LNCaP clone FGC (cell line): ENCODE measurements at regions not wholly inside any gene's neighbourhood (a gene's known extent, or its start where the extent isn't known, plus 50 kb on each side); places are given as distances from the start of the nearest gene placed in this dataset.
"Not testable (repeated sequence)": the region's sequence is repeated elsewhere in the genome, so short reads cannot be mapped to it uniquely, and the experiment has no call there.

Experiments
- DNase-seq: peaks from one replicate; pipeline ENCODE4 v3.0.0-alpha.2; 2011; ENCODE audit warnings: low read depth
- H3K4me3 ChIP-seq: 2 replicates; pipeline ENCODE4 v1.5.1; 2011; ENCODE audit warnings: mild to moderate bottlenecking, low read depth, low read length, control low read depth
- TF ChIP-seq, protein P1 (sequence below): IDR thresholded peaks from 2 replicates; pipeline ENCODE4 v1.5.1; 2012; ENCODE audit warnings: mild to moderate bottlenecking; ENCODE audit not compliant: control insufficient read depth, insufficient read depth; ENCODE audit errors: extremely low read depth

DNA sequence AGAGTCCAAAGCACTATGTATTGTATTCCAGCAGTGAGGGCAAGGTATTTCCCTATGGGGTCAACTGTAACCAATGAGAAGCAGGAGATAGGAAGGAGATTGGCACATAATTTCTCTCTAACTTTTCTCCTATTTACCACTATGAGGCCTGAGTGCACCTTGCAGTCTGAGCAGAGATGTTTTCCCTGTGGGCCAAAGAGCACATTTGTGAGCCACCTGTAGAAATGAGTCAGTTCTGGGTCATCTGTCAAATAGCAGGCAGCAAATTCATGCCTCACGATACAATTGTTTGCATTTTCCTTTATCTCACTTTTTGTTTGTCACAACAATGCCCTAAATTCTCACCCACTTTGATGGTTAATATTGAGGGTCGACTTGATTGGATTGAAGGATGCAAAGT is 547.2 kb upstream of the NCAM2 start:
- TF ChIP-seq, protein P1, sequence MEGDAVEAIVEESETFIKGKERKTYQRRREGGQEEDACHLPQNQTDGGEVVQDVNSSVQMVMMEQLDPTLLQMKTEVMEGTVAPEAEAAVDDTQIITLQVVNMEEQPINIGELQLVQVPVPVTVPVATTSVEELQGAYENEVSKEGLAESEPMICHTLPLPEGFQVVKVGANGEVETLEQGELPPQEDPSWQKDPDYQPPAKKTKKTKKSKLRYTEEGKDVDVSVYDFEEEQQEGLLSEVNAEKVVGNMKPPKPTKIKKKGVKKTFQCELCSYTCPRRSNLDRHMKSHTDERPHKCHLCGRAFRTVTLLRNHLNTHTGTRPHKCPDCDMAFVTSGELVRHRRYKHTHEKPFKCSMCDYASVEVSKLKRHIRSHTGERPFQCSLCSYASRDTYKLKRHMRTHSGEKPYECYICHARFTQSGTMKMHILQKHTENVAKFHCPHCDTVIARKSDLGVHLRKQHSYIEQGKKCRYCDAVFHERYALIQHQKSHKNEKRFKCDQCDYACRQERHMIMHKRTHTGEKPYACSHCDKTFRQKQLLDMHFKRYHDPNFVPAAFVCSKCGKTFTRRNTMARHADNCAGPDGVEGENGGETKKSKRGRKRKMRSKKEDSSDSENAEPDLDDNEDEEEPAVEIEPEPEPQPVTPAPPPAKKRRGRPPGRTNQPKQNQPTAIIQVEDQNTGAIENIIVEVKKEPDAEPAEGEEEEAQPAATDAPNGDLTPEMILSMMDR: no peak
- no peak for DNase-seq
- no peak overlapping the region for H3K4me3 ChIP-seq

DNA sequence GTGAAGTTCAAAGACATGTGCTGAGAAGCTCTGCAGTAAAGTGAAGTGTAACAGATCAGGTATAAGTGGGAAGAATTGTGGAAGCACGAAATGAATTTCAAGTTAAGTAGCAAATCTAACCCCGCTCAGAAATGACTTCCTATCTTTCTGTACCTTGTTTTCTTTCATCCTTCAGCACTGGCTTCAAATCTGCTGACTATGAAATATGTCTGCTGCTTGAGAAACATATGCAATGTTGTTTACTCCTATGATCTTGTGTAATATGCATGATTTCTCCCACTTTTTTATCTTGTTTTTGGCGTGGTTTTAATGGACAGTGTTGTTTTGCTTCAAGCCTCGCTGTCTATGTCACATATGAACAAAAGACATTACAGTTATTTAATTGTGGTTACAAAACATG is 545.3 kb upstream of the NCAM2 start:
- DNase-seq: no peak
- no peak overlapping the region for H3K4me3 ChIP-seq
- TF ChIP-seq, protein P1: no peak

DNA sequence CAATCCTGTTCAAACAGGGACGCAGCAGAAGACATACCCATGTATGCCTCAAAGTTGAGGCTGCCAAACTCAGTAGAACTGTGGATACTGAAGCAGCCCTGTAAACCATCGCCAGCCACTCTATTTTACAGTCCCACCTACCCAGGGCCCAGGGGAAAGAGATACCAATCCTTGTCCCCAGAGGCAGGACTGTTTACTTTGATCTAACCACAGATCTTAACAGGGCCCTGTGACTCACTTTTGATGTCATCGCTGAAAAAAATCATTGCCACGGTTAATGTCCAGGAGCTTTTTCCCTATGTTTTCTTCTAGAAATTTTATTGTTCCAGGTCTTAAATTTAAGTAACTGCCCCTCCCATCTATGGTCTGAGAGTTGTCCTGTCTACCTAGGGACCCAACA is 538.4 kb upstream of the NCAM2 start:
- DNase-seq: no peak
- TF ChIP-seq, protein P1: no peak
- H3K4me3 ChIP-seq: no peak overlapping the region

DNA sequence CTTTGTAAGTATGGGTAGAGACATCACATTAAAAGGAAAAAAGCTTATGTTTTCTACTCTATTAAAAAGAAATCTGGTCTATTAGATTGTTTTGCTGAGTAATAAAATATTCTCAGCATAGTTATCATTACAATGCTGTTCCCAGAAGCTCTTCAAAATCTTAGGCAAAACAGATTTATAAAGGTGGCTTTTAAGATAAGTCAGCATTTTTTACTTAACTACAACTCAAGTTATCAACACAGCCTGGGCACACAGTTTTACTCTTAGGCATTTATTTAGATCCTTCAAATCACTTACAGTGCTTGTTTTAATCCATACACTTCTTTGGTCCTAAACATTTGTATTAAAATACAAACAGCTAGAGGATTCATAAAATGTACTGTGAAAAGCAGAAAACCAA is 534.8 kb upstream of the NCAM2 start:
- TF ChIP-seq, protein P1: no peak
- DNase-seq: no peak
- no peak overlapping the region for H3K4me3 ChIP-seq

DNA sequence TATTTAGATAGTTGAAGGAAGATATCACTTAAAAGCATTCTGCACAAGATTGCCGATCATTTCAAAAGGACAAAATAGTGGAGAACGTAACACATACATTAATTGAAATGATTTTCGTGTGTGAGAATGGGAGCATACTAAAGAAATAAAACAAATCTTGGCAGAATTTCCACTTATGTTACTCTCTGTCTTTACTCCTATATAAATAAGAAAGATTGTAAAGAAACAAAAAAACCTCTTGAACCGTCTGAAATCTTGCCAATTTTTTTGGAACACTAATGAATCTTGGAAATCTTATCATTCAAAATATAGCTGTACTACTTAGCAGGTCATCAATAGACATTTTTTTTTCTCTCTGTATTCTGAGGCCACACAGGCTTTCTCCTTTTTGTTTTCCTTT is 528.8 kb upstream of the NCAM2 start:
- DNase-seq: no peak
- TF ChIP-seq, protein P1: no peak
- H3K4me3 ChIP-seq: no peak overlapping the region

DNA sequence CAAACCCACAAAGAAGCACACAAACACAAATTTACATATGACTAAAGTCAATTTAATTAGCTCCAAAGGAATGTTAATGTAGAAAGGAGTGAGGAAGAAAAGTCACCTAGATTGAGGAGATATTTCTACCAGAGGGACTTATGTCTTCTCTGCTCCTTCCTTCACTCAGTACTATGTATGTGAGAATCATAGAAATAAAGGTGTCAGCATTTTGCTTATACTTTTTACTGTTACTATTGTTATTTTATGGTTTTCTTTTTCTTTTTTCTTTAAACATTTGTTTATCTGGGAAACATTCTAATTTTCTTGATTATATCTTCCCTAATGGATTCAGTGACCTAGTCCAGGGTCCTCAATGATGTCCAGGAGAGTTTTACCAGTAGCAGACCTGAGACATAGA is 511.9 kb upstream of the NCAM2 start:
- DNase-seq: no peak
- TF ChIP-seq, protein P1: no peak
- no peak overlapping the region for H3K4me3 ChIP-seq

DNA sequence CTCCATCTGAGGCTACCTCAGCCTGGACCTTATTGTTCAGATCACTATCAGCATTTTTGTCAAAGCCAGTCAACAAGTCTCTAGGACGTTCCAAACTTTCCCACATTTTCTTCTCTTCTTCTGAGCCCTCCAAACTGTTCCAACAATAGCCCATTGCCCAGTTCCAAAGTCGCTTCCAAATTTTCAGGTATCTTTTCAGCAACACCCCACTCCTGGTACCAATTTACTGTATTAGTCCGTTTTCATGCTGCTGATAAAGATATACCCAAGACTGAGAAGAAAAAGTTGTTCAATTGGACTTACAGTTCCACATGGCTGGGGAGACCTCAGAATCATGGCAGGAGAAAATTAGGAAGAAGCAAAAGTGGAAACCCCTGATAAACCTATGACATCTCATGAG is 495.3 kb upstream of the NCAM2 start:
- not testable (repeated sequence) for DNase-seq, H3K4me3 ChIP-seq

DNA sequence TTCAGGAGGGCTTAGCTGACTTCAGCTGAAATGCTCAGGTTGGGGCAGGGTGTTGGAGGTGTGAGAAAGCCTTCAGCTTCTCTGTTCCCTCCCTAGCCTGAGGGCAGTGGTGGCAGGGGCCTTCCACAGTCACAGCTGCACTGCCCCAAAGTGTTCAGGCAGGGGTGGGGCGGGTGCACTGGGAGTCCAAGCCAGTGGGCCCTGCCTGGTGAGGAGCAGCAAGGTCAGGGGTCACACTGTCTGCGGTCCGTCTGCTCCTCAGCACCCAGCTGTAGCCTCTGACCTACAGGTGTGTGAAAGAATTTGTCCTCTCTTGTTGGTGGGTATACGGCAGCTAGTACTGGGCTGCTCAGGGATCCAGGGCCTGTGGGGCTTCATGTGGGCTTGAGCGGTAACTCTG is 490.4 kb upstream of the NCAM2 start:
- H3K4me3 ChIP-seq: no peak overlapping the region
- TF ChIP-seq, protein P1: no peak
- DNase-seq: no peak
